ENCODE measurements at regions not wholly inside any gene's neighbourhood (a gene's known extent, or its start where the extent isn't known, plus 50 kb on each side); places are given as distances from the start of the nearest gene placed in this dataset.

- DNase-seq (ENCODE audit: low read depth) = no peak
Measured at GRCh38 chr3:130839813-130840212, 54.1 kb upstream of the ATP2C1 start.

DNA sequence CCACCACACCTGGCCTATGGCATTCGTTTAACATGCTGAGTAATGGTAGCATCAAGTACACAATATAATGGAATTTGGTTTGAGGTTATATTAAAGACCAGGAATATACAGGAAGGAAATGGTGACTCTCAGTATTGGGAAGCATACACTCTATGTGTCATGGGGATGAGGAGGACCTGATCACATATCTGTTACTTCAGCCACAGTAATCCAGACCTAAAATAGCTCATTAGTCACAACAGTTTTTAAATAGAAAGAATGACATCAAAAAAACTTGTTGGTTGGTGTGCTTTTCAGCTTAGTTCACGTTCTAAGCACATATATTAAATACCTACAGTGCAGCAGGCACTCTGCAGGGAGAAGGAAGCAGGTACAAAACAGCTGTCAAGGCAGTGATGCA, 52.5 kb upstream of the ATP2C1 start:
- no peak for DNase-seq (ENCODE audit: low read depth)

- no peak for DNase-seq (ENCODE audit: low read depth)
Measured at GRCh38 chr3:130843441-130843840, 50.4 kb upstream of the ATP2C1 start.
